ENCODE measurements at regions not wholly inside any gene's neighbourhood (a gene's known extent, or its start where the extent isn't known, plus 50 kb on each side); places are given as distances from the start of the nearest gene placed in this dataset.

DNA sequence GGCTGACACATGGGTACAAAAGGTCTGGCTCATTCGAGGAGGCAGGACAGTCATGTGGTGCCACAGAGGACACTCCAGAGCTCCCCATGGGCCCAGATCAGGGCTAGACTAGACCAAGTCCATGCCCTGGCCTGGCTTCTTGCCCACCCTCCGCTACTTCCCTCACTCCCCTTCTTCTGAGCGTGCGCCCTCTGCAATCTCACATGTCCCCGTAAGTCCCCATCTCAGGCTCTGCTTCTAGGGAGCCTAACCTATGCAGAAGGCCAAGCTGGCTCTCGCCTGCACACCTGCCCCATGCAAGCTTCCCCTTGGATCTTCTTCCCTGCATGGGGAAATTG lies 553.6 kb downstream of the PTPRU start:
- no peak for TF ChIP-seq EZH2 (IDR thresholded peaks at IDR 0.05; ENCODE audit: insufficient read depth, low read length)
- TF ChIP-seq, protein P1, sequence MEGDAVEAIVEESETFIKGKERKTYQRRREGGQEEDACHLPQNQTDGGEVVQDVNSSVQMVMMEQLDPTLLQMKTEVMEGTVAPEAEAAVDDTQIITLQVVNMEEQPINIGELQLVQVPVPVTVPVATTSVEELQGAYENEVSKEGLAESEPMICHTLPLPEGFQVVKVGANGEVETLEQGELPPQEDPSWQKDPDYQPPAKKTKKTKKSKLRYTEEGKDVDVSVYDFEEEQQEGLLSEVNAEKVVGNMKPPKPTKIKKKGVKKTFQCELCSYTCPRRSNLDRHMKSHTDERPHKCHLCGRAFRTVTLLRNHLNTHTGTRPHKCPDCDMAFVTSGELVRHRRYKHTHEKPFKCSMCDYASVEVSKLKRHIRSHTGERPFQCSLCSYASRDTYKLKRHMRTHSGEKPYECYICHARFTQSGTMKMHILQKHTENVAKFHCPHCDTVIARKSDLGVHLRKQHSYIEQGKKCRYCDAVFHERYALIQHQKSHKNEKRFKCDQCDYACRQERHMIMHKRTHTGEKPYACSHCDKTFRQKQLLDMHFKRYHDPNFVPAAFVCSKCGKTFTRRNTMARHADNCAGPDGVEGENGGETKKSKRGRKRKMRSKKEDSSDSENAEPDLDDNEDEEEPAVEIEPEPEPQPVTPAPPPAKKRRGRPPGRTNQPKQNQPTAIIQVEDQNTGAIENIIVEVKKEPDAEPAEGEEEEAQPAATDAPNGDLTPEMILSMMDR (IDR thresholded peaks at IDR 0.05; ENCODE audit: insufficient read depth, low read depth, low read length) = no peak
